SJSA1 (cell line): ENCODE measurements at regions not wholly inside any gene's neighbourhood (a gene's known extent, or its start where the extent isn't known, plus 50 kb on each side); places are given as distances from the start of the nearest gene placed in this dataset.

Experiments
- DNase-seq, 2 experiments: peaks; one replicate each; pipeline ENCODE4 v3.0.0-alpha.2; 2015 to 2020; ENCODE audit warnings: low spot score in 2 of 2, low read depth in 1 of 2
- H3K27ac ChIP-seq: fragments of 250-450 bp; sonication (Bioruptor Pico); 2 replicates; pipeline ENCODE4 v1.5.1; 2020; ENCODE audit warnings: mild to moderate bottlenecking, moderate library complexity
- H3K27me3 ChIP-seq: fragments of 250-450 bp; sonication (Bioruptor Pico); replicated peaks from 2 replicates; pipeline ENCODE4 v1.5.1; 2020; ENCODE audit warnings: mild to moderate bottlenecking, moderate library complexity
- H3K36me3 ChIP-seq: fragments of 250-450 bp; sonication (Bioruptor Pico); 2 replicates; pipeline ENCODE4 v1.5.1; 2020; ENCODE audit warnings: mild to moderate bottlenecking
- H3K4me1 ChIP-seq: fragments of 250-450 bp; sonication (Bioruptor Pico); replicated peaks from 2 replicates; pipeline ENCODE4 v1.6.1; 2021; ENCODE audit warnings: mild to moderate bottlenecking
- H3K4me3 ChIP-seq: fragments of 250-450 bp; sonication (Bioruptor Pico); 2 replicates; pipeline ENCODE4 v1.5.1; 2020; ENCODE audit warnings: mild to moderate bottlenecking
- H3K9me3 ChIP-seq: fragments of 250-450 bp; sonication (Bioruptor Pico); replicated peaks from 2 replicates; pipeline ENCODE4 v1.5.1; 2020; ENCODE audit warnings: mild to moderate bottlenecking

GRCh38 chr3:102183186-102183585, 251.6 kb upstream of the ZPLD1 start:
- H3K4me3 ChIP-seq, result no peak overlapping the region
- no peaks in the 10 kb centered on the region for H3K9me3 ChIP-seq
- no peak for DNase-seq
- peaks cover 27% of the 10 kb centered on the region for H3K4me1 ChIP-seq
- H3K27me3 ChIP-seq, result no peaks in the 10 kb centered on the region
- H3K36me3 ChIP-seq, result no peaks in the 10 kb centered on the region
- no peak overlapping the region for H3K27ac ChIP-seq

GRCh38 chr3:102183623-102184022, 251.2 kb upstream of the ZPLD1 start:
- no peaks in the 10 kb centered on the region for H3K9me3 ChIP-seq
- H3K27me3 ChIP-seq, result no peaks in the 10 kb centered on the region
- H3K4me3 ChIP-seq, result no peak overlapping the region
- H3K36me3 ChIP-seq, result no peaks in the 10 kb centered on the region
- peaks cover 27% of the 10 kb centered on the region for H3K4me1 ChIP-seq
- DNase-seq, result no peak
- H3K27ac ChIP-seq, result no peak overlapping the region

GRCh38 chr3:102189541-102189940, 245.3 kb upstream of the ZPLD1 start:
- peaks cover 4% of the 10 kb centered on the region; the same call in 1 of the 2 replicates for H3K4me1 ChIP-seq
- DNase-seq, result no peak
- no peaks in the 10 kb centered on the region for H3K9me3 ChIP-seq
- H3K27ac ChIP-seq, result no peak overlapping the region
- no peaks in the 10 kb centered on the region for H3K36me3 ChIP-seq
- H3K27me3 ChIP-seq, result no peaks in the 10 kb centered on the region
- H3K4me3 ChIP-seq, result no peak overlapping the region

GRCh38 chr3:102189956-102190723, 244.7 kb upstream of the ZPLD1 start:
- Histone ChIP-seq H3K4me3 (no peak overlapping the region), H3K9me3 (no peaks in the 10 kb centered on the region), H3K4me1 (peaks cover 4% of the 10 kb centered on the region; the same call in 1 of the 2 replicates), H3K36me3 (no peaks in the 10 kb centered on the region), H3K27me3 (no peaks in the 10 kb centered on the region), H3K27ac (no peak overlapping the region)
- no peak for DNase-seq

- no peak overlapping the region for H3K4me3 ChIP-seq
- no peak for DNase-seq
- H3K27me3 ChIP-seq, result no peaks in the 10 kb centered on the region
Observed at GRCh38 chr3:102192575-102192974, 242.2 kb upstream of the ZPLD1 start.

GRCh38 chr3:102193255-102193654, 241.6 kb upstream of the ZPLD1 start:
- Histone ChIP-seq H3K9me3 (no peaks in the 10 kb centered on the region), H3K4me3 (no peak overlapping the region), H3K36me3 (no peaks in the 10 kb centered on the region), H3K27me3 (no peaks in the 10 kb centered on the region), H3K4me1 (peaks cover 4% of the 10 kb centered on the region; the same call in 1 of the 2 replicates), H3K27ac (no peak overlapping the region)
- no peak for DNase-seq

More at GRCh38 chr3:102192575-102192974, 242.2 kb upstream of the ZPLD1 start:
- Histone ChIP-seq H3K27ac (no peak overlapping the region), H3K9me3 (no peaks in the 10 kb centered on the region), H3K36me3 (no peaks in the 10 kb centered on the region), H3K4me1 (peaks cover 4% of the 10 kb centered on the region; the same call in 1 of the 2 replicates)

GRCh38 chr3:102194001-102194400, 240.8 kb upstream of the ZPLD1 start:
- no peaks in the 10 kb centered on the region for H3K9me3 ChIP-seq
- no peak overlapping the region for H3K4me3 ChIP-seq
- H3K36me3 ChIP-seq, result no peaks in the 10 kb centered on the region
- no peak for DNase-seq
- H3K27ac ChIP-seq, result no peak overlapping the region
- peaks cover 4% of the 10 kb centered on the region; the same call in 1 of the 2 replicates for H3K4me1 ChIP-seq
- no peaks in the 10 kb centered on the region for H3K27me3 ChIP-seq

- Histone ChIP-seq H3K9me3 (no peaks in the 10 kb centered on the region), H3K4me1 (peaks cover 4% of the 10 kb centered on the region; the same call in 1 of the 2 replicates), H3K27me3 (no peaks in the 10 kb centered on the region), H3K27ac (no peak overlapping the region), H3K36me3 (no peaks in the 10 kb centered on the region), H3K4me3 (no peak overlapping the region)
- DNase-seq, result no peak
Observed at GRCh38 chr3:102194760-102195159, 240.1 kb upstream of the ZPLD1 start.

- H3K4me1 ChIP-seq, result peaks cover 4% of the 10 kb centered on the region; the same call in 1 of the 2 replicates
- no peaks in the 10 kb centered on the region for H3K27me3 ChIP-seq
- H3K4me3 ChIP-seq, result no peak overlapping the region
- no peaks in the 10 kb centered on the region for H3K36me3 ChIP-seq
- H3K9me3 ChIP-seq, result no peaks in the 10 kb centered on the region
- H3K27ac ChIP-seq, result no peak overlapping the region
- no peak for DNase-seq
Observed at GRCh38 chr3:102195198-102195948, 239.4 kb upstream of the ZPLD1 start.

GRCh38 chr3:102200126-102200525, 234.7 kb upstream of the ZPLD1 start:
- H3K9me3 ChIP-seq, result no peaks in the 10 kb centered on the region
- H3K27ac ChIP-seq, result no peak overlapping the region
- H3K27me3 ChIP-seq, result no peaks in the 10 kb centered on the region
- no peak overlapping the region for H3K4me3 ChIP-seq
- H3K4me1 ChIP-seq, result no peaks in the 10 kb centered on the region
- DNase-seq, result no peak
- no peaks in the 10 kb centered on the region for H3K36me3 ChIP-seq

GRCh38 chr3:102200560-102200959, 234.3 kb upstream of the ZPLD1 start:
- Histone ChIP-seq H3K4me3 (no peak overlapping the region), H3K4me1 (no peaks in the 10 kb centered on the region), H3K9me3 (no peaks in the 10 kb centered on the region), H3K27me3 (no peaks in the 10 kb centered on the region), H3K27ac (no peak overlapping the region), H3K36me3 (no peaks in the 10 kb centered on the region)
- DNase-seq, result no peak

GRCh38 chr3:102205647-102206046, 229.2 kb upstream of the ZPLD1 start:
- Histone ChIP-seq H3K27ac (no peak overlapping the region), H3K36me3 (no peaks in the 10 kb centered on the region), H3K9me3 (no peaks in the 10 kb centered on the region), H3K4me1 (peaks cover 4% of the 10 kb centered on the region), H3K4me3 (no peak overlapping the region), H3K27me3 (no peaks in the 10 kb centered on the region)
- DNase-seq, result no peak

GRCh38 chr3:102206511-102207031, 228.2 kb upstream of the ZPLD1 start:
- Histone ChIP-seq H3K9me3 (no peaks in the 10 kb centered on the region), H3K36me3 (no peaks in the 10 kb centered on the region), H3K27me3 (no peaks in the 10 kb centered on the region), H3K27ac (no peak overlapping the region), H3K4me3 (no peak overlapping the region), H3K4me1 (peaks cover 4% of the 10 kb centered on the region)
- DNase-seq, result no peak

- no peak overlapping the region for H3K27ac ChIP-seq
- no peaks in the 10 kb centered on the region for H3K27me3 ChIP-seq
- H3K4me3 ChIP-seq, result no peak overlapping the region
- no peak for DNase-seq
- H3K9me3 ChIP-seq, result no peaks in the 10 kb centered on the region
- H3K36me3 ChIP-seq, result no peaks in the 10 kb centered on the region
- peaks cover 4% of the 10 kb centered on the region for H3K4me1 ChIP-seq
Observed at GRCh38 chr3:102207151-102207571, 227.7 kb upstream of the ZPLD1 start.
